Fibroblast of peridontal ligament (primary cell): ENCODE measurements at regions not wholly inside any gene's neighbourhood (a gene's known extent, or its start where the extent isn't known, plus 50 kb on each side); places are given as distances from the start of the nearest gene placed in this dataset.

Experiments used
- DNase-seq: peaks from one replicate; pipeline ENCODE4 v3.0.0-alpha.2; 2010; ENCODE audit errors: extremely low read depth

GRCh38 chr1:75079538-75080290 lies 54.5 kb upstream of the LHX8 start:
- peak; percentile 67 for DNase-seq

DNA sequence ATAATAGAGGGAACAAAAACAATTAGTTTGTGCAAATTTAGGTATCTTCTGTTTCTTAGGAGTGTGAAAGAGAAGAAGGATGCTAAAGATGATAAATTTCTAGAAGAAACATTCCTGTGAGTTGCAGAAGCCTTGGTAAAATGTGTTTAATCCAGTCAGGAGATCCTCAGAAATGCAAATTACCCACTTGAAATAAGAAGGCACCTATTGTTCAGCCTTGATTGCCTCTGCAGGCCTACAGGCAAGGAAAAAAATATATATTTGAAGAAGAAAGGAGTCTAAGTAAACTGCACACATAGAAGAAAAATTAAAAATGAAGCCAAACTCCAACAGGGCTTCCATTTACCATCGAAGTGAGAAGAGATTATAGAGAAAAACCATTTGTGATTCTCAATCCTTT lies 51.0 kb upstream of the LHX8 start:
- DNase-seq: no peak

- peak; percentile 75 for DNase-seq
Observed at GRCh38 chr1:75083848-75084514, 50.2 kb upstream of the LHX8 start.
